GM19395 (cell line): ENCODE measurements at regions not wholly inside any gene's neighbourhood (a gene's known extent, or its start where the extent isn't known, plus 50 kb on each side); places are given as distances from the start of the nearest gene placed in this dataset.
"Not testable (repeated sequence)": the region's sequence is repeated elsewhere in the genome, so short reads cannot be mapped to it uniquely, and the experiment has no call there.

Experiments
- ATAC-seq: cut with Tn5 transposase; IDR thresholded peaks from one replicate; pipeline ENCODE4 v1.9.1; 2021; ENCODE audit warnings: mild to moderate bottlenecking, moderate library complexity; ENCODE audit not compliant: unreplicated experiment

DNA sequence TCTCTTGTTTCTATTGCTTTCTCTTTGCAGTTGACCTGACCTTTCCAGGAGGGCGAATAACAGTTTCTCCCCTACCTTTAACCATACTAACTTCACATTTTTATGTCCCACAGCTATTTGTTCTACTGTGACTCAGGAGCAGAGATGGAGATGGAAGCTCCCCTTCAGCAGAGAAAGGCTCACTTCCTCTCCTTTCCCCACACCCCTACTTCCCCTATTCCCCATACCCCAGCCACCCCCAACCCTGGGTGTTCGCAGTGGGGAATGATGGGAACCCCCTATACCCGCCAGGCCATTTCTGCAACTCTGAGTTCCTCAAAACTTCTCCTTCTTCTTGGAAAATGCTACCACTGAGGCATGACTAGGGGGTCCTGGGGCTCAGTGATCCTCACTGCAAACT, 285.4 kb upstream of the MGAT5 start:
- no peak for ATAC-seq

DNA sequence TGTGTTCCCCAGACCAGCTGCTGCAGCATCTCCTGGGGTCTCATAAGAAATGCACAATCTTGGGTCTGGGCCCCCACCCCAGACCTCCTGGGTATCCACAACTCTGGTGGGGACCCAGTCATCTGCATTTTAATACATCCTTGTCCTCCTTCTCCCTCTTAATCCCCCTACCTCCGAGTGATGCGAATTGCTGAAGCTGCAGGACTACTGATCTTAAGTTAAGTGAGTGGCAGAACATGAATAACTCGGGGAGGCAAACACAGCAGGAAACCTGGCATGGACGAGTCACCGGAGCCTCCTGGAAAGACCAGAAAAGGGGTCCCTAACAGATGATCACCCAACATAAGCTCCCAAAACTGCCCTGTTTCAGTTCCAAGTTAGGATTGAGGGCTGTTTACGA, 283.2 kb upstream of the MGAT5 start:
- ATAC-seq, result no peak

DNA sequence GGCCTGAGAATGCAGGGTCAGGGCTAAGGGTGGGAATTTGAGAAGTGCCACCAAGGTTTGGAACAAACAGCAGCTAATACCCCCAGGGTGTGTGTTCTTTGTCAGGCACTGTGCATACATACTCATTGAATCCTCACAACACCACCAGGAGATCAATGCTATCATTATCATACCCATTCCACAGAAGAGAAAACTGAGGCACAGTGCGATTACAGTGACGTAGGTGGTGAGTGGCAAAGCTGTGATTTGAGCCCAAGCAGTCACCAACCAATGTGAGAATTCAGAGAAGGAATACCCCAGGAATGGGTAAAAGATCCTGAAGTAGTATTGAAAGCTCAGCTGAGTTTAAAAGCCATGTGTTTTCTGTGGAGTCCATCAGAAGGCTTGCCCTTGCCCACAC, 281.6 kb upstream of the MGAT5 start:
- no peak for ATAC-seq

DNA sequence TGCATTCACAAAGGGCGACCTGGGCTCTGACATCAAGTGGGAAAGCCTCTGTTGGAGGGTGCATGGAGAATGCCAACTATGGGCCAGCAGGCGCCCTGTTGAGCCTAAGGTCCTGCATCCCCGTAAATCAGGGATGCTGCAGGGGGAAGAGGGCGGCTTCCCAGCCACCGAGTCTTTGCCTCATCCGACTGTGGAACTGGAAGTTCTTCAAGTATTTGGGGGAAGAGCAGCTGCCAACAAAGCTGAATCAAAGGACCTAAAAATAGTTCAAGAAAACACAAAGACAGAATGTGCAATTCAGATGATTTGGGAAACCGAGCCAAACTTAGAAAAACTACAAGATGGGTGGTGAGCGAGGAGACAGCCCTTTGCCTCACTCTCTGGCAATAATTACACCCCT, 281.1 kb upstream of the MGAT5 start:
- no peak for ATAC-seq

DNA sequence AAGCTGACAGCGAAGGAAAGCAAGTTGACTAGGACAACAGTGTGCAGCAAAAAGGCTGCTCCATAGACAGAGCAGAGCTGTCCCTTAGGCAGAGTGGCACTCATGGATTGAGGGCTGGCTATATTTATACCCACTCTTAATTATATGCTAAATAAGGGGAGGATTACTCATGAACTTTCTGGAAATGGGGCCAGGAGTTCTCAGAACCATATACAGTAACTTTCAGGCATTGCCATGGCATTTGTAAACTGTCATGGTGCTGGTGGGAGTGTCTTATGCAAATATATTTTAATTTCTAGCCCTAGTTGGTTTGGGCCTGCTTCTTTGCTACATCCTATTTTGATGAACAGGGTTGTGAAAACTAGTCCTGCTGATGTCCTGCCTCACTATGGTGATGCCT, 279.5 kb upstream of the MGAT5 start:
- no peak for ATAC-seq

DNA sequence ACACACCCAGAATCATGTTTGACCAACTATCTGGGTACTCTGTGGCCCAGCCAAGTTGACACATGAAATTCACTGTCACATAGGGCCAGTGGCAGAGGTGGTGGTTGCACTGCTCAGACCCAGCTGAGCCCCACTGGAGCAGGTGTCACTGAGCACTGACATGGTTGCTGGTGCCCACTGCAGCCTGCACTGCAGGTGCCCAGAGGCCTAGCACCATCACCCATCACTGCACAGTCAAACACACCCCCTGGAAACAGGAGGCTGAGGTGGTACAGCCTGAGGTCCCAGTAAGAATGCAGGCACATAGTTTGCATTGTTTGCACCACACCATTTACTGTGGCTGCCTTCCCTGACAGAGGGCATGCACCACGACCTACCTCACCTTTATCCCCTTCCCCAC, 278.7 kb upstream of the MGAT5 start:
- no peak for ATAC-seq

DNA sequence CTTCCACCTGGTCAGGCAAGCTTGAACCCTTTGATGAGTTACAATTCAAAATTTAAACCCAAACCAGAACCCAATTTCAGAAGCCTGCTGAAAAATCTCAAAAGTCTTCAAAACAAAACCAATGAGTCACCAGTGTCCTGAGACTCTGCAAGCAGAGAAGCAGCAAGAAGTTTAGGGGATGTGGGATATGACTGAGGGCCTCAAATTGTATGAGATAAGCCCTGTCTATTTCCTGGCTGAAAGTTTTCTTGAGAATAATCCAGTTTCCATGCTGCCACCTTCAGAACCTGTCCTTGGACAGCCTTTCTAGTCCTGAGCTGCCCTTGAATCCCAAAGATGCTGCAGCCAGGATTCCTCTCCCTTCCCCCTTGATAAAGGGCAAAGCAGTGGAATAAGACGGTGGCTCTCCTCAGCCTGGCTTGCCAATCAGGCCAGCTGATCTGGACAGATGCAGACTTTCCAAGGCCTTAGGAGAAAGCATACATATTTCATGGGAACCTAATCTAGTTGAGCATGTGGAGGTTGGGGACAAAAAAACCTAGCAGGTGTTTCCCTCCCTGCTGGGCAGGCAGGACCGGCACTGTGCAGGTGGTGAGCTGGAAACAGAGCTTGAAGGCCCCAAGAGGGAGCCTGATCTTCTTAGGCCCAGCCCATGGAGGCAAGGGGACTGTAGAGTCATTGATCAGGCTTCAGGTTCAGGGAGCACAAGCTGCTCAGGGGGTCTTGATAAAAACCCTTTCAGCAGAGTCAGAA, 278.0 kb upstream of the MGAT5 start:
- ATAC-seq, result peak; percentile 63

DNA sequence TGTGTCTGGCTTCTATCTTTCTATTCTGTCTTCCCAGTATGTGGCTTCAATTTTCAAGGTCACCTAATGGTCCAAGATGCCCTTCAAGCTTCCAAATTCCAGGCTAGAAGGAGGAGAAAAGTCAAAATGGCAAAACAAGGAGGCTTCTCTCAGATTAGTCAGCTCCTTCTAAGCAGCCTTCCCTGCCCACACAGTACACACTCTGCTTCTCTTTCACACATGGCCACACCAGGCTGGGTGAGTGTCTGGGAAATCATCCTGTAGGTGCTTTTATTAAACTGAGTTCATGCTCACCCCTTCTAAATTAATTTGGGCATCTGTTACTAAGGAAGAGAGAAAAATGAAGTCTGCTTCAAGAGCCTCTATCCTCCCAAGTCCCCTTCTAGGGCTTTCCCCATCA, 277.2 kb upstream of the MGAT5 start:
- no peak for ATAC-seq

DNA sequence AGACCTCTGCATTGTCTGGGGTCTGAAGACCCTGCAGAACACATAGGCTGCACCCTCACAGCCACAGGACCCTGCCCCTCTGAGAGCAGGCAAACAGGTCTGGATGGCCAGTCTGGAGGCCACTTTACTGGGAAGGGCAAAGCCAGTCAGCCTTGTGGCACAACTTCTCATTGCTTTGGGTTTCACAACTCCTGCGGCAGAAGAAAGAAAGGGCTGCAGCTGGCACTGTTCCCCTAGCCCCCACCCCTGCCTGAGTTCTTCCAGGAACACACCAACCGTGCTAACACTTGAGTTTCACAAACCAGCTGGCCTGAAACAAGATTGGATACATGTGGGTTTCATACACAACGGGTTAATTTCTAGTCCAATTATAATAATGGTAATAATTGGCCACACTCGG, 276.5 kb upstream of the MGAT5 start:
- ATAC-seq, result no peak

DNA sequence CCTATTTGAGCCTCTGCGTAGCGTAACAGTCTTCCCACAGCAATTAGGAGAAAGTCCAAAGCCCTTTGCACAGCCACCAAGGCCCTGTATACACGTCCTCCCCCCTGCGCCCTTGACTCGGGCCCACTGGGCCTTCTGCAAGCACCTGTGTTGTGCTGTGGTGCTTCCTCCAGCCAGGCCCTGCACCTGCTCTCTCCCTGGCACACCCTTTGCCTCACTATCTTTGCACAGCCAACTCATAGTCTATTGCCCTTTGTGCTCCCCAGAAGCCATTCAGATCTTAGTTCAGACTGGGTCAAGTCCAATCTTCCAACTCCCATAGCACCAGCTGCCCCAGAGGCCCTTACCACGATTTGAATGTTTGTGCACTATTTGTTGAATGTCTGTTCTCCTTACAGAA, 271.6 kb upstream of the MGAT5 start:
- no peak for ATAC-seq

DNA sequence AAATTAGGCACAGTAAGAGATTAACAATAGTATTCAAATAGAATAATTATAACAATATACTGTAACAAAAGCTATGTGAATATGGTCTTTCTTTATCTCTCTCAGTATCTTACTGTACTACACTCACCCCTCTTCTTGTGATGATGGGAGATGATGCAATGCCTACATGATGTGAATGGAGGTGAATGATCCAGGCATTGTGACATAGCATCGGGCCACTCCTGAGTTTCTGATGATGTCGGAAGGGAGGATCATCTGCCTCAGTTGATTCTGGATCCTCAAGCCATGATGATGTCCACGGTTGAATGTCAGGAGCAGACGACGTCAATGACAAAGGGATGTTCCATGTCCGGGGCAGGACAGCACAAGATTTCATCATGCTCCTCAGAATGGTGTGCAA, 268.3 kb upstream of the MGAT5 start:
- no peak for ATAC-seq

DNA sequence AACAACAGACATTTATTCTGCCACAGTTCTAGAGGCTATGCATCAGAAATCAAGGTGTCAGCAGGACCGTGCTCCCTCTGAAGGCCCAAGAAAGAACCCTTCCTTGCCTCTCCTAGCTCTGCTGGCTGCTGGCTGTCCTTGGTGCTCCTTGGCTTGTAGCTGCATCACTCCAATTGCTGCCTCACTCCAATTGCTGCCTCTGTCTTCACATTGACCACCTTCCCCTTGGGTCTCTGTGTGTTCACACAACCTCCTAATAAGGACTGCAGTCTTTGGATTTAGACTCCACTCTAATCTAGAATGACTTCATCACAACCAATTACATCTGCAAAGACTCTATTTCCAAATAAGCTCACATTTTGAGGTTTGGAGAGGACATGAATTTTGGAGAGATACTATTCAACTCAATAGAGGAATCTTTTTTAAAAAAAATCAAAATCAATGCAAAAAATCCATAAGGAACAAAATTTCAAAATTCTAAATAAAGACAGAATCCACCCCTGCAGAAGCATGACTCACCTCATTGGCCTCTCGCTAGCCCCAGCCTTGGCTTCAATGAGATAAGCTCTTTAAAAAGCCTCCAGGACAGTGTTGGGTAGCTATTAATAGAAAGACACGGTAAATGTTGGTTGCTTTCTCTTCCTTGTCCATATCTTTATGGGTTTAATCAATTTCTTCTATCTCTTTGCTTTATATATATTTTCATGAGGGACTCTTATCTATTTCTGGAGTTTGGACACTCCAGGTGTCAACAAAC, 267.6 kb upstream of the MGAT5 start:
- ATAC-seq, result no peak

DNA sequence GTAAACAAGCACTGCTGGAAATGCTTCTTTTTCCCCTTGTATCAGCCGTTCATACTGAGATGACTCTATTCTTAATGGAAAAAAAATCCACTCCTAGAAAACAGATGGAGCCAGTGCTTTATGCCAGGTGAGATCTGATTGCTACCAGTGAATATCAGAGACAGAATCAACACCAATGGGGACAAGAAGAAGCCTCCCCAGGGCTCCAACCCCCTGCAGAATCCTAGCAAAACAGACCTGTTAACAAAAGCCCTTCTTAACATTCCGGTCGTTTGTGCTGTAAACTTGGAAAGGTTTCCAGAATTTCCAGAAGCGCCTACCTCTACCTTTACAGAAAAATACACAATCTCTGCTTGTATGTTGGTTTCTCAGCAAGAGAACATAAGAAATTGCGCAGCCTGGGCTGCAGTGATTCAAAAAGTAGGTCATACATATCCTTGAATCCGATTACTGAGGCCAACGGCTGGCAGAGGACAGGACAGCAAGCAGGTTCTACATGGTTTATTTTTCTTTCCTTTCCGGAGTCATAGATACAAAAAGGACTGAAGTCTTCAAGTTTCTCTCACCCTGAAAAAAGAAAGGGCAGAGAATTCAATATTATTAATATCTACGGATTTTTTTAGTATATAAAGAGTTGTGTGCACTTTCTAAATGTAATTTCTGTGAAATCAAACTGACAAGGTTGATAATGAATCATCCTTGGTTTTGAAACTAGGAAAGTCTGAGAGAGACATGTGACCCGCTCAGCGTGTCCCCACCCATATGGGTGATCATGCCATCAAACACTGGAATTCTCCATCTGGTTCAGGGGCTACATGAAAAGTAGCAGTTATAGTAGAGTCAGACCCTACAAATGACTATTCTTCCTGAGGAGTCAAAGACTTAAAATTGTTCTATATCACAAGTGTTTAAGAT, 266.7 kb upstream of the MGAT5 start:
- ATAC-seq, result no peak

DNA sequence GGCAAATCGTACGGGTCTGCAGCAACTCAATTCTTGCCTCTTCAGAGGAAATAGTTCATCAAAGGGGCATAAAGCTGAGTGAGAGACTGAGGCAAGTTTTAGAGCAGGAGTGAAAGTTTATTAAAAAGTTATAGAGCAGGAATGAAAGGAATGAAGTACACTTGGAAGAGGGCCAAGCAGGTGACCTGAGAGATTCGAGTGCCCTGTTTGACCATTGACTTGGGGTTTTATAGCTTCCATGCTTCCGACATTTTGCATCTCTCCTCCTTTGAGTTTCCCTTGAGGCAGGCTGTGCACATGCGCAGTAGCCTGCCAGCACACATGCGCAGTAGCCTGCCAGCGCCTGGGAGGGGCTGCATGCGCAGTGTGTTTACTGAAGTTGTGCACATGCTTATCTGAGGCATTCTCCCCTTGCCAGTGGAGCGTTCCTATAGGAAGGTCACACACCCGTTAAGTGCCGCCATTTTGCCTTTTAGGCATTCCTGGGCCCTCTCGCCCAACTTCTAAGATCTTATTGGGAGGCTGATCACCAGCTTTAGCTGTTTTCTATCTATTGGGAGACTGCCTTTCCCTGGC, 265.5 kb upstream of the MGAT5 start:
- no peak for ATAC-seq

DNA sequence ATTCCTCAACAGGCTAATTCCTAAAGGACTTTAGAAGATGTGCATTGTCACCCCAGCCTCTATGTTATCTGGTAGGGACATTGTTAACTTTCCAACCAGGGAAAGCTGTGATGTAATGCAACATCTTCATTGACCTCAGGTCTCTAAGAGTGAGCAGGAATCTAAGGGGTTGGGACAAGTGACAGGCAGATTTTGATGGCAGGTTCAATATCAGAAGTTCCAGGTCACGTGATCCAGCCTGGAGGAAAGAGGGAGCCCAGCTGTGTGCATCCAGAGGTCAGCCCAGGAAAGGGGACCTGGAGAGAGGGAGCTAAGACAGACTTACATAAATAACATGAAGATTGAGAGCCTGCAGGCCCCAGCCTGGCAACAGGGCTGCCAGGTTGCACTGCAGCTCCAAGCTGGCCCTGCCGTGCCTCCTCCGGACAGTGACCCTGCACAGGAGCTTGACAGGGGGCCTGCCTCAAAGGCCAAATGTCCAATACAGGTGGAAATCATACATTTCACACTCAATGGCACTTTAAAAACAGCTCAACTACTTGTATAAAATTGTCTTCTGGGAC, 262.2 kb upstream of the MGAT5 start:
- no peak for ATAC-seq

DNA sequence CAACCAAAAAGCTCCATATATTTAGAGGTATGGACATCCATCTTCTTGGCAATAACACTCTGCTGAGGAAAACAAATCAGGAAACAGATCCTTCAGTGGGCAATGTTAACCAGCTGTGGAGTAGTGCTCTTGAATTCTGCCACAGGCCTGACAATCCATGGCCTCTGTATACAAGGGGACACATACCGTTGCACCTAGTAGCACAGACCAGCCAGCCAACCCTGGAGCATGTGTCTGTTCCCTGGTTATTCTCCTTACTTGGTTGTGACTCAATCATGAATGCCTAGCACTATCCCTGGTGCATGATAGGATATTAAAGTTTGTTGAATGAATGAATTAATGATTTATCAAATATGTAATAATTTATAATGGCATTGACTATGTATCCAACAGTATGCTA, 261.4 kb upstream of the MGAT5 start:
- ATAC-seq, result no peak

DNA sequence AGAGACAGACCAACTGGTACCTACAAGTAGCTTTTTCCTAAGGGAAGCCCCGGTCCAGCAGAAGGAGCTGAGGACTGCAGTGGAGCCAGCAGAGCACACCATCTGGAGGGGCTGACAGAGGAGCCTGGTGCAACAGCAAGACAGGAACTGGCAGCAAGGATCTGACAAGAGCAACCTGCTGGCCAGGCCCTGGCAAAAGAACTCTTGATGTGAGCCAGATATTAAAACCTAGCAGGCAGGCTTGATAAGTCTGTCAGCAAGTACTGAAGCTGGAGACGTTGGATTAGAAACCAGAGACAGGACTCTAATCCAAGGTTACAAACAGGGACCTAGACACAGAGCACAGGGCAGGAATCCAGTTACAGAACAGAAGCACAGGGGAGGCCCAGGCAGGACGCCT, 260.7 kb upstream of the MGAT5 start:
- no peak for ATAC-seq

DNA sequence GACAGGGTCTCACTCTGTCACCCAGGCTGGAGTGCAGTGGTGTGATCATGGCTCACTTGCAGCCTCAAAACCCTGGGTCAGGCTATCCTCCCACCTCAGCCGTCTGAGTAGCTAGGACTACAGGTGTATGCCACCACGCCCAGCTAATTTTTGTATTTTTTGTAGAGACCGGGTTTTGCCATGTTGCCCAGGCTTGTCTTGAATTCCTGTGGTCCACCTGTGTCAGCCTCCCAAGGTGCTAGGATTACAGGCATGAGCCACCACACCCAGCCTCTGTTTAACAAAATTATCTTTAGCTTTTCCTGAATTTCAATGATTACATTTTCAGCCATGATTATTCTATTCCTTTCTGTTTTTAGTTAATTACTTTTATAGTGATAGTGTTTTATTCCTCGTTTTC, 255.1 kb upstream of the MGAT5 start:
- ATAC-seq, result not testable (repeated sequence)

DNA sequence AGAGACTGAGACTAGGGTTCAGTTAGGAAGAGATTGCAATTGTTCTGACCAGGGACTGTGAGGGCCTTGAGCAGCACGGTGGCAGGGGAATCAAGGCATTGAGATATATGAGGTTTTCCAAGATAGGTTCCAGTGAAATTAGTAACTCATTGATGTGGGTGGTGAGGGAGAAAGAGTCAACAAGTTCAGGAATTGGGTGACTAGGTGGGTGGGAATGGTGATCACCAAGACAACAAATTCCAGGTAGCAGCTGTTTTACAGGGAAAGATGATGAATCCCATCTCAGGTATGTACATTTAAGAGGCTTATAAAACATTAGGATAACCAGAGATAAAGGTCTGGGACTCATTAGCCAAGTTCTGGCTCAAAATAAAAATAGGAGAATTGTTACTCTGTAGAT, 251.5 kb upstream of the MGAT5 start:
- no peak for ATAC-seq

DNA sequence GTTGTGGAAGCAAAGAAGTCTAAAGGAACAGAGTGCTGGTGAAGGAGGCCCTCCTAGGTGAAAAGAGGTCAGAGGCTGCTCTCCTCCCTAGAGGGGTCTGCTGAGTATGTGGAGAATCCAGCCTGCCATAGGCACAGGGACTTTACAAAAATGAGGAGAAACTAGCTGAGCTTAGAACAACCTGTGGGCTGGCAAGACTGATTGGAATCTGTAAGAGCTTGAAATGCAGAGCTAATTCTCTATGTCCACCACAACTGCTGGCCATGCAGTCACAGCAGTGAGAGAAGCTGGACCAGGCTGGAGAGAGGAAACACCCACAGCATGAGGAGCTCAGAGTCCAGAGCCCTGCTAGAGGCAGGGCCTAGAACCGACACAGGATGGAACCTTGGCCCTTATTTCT, 251.0 kb upstream of the MGAT5 start:
- no peak for ATAC-seq

DNA sequence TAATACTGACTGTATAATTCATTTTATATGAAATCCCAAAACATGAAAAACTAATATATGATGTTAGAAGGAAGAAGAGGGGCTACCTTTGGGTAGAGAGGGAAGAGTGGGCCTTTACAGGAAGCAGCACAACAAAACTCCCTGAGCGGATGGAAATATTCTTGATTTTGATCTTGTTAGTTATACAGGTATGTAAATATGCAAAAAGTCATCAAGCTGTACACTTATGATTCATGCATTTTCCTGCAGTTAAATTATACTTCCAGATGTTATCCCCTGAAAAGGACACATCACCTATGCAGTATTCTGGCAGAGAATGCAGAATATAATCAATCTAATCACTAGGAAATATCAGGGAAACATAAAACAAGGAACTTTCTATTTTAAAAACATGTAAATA, 249.4 kb upstream of the MGAT5 start:
- ATAC-seq, result no peak
